Left kidney (tissue), 1 donor: ENCODE measurements at regions not wholly inside any gene's neighbourhood (a gene's known extent, or its start where the extent isn't known, plus 50 kb on each side); places are given as distances from the start of the nearest gene placed in this dataset.

Source experiments
- DNase-seq: peaks from one replicate; pipeline ENCODE4 v3.0.0-alpha.2; 2013

DNA sequence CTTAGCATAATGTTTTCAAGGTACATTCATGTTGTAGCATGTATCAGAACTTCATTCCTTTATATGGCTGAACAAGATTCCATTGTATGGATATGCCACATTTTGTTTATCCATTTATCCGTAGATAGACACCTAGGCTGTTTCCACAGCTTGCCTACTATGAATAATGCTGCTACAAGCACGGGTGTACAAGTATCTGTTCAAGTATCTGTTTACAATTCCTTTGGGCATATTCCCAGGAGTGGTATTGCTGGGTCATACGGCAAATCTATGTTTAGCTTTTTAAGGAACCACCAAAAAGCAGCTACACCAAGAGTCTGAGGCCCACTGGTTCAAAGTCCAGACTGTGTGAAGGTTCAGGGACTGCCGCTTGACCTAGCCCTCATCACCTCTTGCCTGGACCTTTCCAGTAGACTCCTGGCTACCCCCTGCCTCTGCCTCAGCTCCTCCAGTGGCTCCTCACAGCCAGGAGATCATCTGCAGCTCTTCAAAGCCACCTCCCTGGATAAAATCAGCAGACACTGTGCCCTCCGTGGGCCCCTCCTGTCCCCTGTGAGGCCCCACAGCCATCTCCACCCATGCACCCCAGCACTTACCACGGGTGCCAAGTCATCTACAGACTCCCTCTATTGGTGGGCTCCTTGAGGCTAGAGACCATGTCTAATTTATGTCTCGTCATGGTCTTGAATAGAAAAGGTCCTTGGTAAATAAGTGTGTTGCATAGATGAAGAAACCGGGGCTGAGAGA is 160.3 kb downstream of the MN1 start:
- DNase-seq = no peak

DNA sequence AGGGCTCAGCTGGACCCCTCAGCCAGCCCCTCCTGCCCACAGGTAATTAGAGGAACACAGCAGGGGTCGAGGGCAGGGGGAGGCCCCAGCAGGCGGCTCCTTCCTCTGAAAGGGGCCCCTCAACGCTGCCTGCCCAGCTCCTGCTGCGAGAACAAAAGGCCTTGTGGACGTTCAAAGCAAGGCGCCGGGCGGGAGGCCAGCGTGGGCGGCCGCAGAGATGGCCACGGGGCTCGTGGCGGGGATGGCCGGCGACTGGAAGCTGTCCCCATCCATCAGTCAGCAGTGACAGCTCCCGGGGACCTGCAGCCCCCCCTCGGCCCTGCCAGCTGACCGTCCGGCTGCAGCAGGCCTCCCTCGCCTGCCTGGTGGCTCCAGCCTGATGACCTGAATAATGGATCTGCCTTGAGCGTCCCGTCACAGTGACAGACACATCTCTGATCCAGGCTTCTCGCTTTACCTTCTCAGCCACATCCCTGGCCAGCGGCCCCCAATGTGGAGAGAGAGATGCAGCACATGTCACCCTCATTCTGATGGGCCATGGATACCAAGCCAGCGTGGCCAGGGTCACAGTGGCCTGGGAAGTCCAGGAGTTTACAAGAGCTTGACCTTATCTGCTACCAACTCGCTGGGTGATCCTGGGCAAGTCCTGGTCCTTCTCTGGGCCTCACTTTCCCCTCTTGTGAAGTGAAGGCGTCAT is 159.3 kb downstream of the MN1 start:
- no peak for DNase-seq

DNA sequence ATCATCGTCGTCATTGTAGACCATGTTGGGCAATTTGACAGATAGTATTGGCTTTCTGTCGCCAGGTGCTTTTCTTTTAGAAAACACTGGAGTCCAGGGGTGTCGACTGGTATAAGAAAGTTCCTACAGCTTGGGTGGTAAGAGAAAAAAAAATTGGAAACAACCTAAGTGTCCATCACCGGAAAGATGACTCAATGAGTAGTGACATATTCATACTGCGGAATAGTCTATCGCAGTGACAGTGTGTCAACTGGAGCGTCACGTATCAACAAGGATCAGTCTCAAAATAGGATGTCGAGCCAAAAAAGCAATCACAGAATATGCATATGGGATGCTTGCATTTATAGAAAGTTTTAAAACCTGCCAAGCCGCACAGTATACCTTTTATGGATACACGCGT is 157.6 kb downstream of the MN1 start:
- DNase-seq = no peak

DNA sequence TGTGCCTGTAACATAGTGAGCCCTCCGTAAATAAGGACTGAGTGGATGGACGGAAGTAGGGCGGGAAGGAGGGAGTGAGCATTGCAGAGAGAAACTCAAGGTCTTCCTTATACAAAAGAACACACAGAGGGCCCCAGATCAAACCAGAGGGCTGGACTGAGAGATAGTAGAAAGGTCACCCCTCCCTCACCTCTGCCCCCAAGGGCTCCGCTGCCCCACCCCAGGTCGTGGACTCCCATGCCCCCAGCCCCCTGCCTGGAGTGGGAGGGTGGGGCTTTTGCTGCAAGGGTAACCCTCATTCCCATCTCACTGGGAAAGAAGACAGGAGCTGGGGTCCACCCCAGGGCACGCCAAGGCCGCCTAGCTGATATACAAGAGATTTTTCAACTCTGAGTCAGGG is 157.0 kb downstream of the MN1 start:
- no peak for DNase-seq

DNA sequence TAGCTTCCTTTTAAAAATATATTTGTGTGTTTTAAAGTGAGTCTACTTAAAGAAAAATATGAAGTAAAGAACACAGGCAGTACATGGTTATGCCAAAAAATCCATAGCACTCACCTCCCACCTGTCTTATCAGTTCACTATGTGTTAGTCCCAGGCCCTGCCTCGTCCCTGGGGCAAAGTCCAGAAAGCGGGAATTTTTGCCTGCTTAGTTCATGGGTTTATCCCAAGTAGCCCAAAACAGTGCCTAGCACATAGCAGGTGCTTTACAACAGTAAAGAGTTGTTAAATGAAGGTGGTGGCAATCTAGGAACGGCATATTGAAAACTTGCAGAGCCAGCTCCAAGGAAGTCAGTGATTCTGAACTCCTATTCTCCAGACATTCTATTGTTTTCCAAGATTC is 154.0 kb downstream of the MN1 start:
- no peak for DNase-seq

DNA sequence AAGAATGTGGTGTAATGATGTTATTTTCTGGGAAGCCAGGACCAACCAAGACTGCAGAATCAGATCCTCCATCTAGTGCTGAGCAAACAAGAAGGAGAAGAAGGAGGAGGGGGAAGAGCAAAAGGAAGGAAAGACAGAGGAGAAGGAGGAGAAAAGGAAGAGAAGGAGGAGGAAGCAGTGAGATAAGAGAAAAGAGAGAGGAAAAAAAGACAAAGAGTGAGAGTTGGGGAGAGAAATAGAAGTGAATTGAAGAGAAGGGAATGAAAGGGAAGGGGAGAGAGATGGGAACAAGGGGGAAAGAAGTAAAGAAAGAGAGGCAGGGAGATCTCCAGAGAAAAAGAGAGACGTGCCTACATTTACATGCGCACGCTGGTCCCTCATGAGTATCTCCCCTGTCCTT is 153.5 kb downstream of the MN1 start:
- no peak for DNase-seq

GRCh38 chr22:27648853-27649252 is 152.7 kb downstream of the MN1 start:
- DNase-seq = no peak

DNA sequence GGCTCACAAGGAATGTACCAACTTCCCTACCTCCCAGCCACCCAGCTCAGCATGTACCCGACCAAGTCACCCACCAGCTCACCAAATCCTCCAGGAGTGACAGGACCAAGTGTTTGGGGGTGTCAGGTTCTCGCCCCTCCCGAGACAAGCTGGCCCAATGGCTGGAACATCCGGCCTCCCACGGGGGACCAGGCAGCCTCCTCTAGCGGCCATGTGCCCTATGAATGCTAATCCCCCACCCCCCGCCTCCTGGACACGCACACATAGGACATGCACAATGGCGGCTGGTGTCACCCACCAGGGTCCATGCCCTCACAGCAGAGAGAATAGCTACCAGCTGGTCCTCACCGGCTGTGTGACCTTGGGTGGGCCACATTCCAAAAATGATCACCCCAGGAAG is 151.0 kb downstream of the MN1 start:
- DNase-seq = no peak

- DNase-seq = no peak
These were observed 150.6 kb downstream of the MN1 start for GRCh38 chr22:27650985-27651384.

DNA sequence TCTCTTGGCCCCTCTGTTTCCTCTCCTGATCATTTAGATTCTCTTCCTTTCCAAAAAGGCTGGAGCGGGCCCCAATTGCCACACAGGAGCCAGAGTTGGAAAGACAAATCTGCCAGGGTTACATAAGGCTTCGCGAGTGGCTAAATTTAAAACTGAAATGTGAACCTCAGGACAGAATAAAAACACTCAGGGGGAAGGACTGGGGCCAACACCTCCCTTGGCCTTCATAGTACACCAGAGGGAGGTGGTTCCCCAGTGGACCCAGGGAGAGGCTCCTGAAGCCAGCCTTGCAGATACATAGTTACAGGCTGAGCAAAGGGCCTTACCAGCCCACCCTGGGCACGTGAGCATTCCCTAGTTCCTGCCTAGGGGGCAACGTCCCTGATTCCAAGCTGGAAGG is 150.1 kb downstream of the MN1 start:
- DNase-seq = no peak

DNA sequence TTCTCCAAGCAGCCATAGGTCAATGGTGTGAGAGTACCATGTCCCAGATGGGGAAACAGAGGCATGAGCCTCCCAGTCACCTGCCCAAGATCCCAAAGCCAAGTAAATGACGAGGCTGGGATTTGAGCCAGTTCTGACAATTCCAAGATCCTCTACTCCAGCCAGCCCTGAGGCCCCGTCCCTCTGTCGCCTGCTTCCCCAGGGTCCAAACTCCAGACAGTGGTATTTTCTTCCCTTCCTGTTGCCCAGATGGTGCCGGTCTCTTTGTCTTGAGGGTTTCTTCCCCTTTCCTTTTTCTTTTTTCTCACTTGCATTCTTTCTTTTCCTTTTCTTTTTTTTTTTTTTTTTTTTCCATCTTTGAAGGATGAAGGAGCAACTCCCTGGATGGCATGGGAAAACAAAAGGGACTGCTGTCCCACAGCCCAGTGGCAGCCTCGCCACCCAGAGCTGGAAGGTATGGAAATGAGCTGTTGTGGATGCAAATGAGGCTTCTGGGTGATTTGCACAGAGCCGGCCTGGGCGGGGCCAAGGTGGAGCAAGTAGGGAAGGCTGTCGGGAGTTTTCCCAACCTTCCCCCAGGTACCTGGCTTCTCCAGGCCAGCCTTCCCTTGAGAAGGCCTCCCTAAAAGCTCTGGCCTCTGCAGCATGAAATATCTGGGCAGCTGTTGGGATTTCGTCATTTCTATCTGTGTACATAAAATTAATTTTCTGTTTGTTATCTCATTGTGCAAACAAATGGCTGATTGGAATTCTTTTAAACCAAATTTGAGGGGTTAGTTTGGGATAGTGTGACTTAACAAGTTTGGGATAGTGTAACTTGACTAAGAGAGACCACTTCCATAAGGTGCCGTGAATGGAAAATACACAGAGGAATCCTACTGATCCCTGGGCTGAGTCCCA is 146.8 kb downstream of the MN1 start:
- DNase-seq = no peak

DNA sequence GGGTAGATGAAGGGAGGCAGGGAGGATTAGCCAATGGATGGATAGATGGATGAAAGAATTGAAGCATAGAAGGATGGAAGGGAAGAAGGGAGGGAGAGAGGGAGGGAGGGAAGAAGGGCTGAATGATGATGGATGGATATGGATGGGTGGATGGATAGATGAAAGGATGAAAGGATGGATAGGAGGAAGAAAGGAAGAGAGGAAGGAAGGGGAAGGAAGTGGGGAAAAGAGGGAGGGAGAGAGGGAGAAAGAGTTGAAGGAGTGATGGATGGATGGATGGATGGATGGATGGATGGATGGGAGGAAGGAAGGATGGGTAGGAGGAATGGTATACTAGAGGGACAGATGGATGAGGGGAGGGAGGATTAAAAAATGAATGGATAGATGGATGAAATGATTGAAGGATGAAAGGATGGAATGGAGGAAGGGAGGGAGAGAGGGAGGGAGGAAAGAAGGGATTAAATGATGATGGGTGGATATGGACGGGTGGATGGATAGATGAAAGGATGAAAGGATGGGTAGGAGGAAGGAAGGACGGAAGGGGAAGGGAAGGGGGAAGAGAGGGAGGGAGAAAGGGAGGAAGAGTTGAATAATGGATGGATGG is 145.9 kb downstream of the MN1 start:
- no peak for DNase-seq

DNA sequence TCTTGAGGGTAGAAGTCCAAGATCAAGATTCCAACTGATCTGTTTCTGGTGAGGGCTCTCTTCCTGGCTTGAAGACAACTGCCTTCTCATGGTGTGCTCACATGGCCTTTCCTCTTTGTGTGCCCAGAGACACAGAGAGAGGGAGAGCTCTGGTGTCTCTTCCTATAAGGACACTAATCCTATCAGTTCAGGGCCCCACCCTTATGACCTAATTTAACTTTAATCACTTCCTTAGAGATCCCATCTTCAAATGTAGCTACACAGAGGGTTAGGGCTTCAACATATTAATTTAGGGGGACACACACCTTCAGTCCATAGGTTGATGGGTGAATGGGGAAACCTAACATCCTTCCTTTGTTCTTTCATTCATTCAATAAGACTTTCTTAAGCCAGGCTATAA is 144.6 kb downstream of the MN1 start:
- no peak for DNase-seq

- DNase-seq = no peak
These were observed 141.2 kb downstream of the MN1 start for GRCh38 chr22:27660306-27660705.

- DNase-seq = no peak
These were observed 138.9 kb downstream of the MN1 start for GRCh38 chr22:27662359-27663301.

- no peak for DNase-seq
These were observed 137.7 kb downstream of the MN1 start for GRCh38 chr22:27663812-27664211.

DNA sequence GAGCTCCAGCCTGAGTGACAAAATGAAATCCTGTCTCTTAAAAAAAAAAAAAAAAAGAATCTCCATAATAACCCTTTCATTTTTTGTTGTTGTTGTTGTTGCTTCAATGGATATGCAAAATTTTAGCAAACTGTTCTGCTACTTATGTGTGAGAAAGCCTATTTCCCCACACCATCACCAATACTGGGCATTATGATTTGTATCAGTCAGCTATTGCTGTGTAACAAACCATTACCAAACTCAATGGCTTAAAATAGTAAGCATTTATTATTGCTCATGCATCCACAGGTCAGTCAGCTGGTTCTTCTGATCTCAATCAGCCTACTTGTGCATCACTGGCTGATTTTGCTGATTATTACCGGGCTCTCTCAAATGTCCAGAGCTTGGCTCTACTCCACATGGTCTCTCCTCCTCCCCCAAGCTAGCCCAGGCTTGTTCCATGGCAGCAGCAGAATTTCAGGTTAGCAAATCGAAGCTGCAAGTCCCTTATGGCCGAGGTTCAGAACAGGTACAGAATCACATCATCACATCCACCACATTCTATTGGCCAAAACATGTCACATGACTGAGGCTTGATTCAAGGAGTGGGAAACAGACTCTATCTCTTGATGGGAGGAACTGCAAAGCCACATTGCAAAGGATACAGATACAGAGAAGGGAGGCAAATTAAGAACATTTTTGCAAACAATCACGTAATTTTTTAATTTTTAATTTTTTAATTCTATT is 135.1 kb downstream of the MN1 start:
- no peak for DNase-seq

- peak; percentile 77 for DNase-seq
These were observed 134.3 kb downstream of the MN1 start for GRCh38 chr22:27667121-27667843.

DNA sequence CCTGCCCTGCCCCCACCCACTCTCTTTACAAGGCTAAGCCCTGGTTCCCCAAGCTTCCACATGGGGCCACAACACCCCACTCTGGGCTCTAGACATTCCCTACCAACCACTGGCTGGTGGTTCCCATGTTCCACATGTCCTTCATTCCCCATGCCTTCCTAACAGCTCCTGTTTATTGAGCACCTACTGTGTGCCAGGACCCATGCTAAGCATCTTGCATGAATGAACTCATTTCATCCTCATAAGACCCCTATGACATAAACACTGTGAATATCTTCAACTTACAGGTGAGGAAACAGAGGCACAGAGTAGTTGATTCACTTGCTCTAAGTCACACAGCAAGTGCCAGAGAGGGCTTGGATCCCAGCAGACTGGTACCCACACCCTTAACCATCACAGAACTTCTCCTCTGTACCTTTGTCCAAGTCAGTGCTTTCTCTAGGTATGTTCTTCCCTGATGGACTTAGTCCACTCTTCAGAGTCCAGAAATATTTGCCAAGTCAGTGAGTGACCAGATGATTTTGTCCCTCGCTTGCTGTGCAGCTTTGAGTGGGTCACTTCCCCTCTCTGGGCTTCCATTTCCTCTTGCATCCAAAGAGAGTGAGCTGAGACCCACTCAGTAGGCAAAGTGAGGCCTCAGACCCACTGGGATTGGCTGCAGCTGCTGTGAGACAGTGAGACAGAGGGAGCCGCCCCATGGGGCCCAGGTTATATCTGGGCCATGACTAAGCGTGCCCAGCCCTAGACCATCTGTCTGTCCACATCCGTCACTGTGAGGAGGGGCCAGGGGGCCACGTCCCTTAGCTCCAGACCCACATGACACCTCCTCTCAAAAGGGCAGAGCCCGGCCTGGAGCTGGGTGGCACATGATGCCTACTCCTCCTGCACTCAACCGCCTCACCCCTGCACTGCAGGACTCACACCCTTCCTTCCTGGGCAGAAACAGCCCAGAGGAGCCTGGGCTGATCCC is 132.4 kb downstream of the MN1 start:
- no peak for DNase-seq
